ENCODE measurements at regions not wholly inside any gene's neighbourhood (a gene's known extent, or its start where the extent isn't known, plus 50 kb on each side); places are given as distances from the start of the nearest gene placed in this dataset.

DNA sequence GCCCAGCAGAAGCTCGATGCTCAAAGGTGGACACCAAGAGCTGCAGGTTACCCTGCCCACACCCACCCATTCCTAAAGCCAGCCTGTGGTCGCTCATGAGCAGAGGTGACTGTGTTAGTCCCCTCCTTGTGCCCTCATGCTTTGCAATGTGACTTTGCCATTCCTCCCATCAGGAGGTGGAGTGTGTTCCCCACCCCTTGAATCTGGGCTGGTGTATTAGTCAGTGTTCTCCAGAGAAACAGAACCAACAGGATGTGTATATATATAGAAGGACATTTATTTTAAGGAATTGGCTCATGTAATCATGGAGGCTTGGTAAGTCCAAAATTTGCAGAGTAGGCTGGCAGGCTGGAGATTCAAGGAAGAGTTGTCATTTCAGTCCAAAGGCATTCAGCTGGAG lies 54.4 kb upstream of the RNF24 start:
- no peak for DNase-seq (ENCODE audit: low read depth)

DNA sequence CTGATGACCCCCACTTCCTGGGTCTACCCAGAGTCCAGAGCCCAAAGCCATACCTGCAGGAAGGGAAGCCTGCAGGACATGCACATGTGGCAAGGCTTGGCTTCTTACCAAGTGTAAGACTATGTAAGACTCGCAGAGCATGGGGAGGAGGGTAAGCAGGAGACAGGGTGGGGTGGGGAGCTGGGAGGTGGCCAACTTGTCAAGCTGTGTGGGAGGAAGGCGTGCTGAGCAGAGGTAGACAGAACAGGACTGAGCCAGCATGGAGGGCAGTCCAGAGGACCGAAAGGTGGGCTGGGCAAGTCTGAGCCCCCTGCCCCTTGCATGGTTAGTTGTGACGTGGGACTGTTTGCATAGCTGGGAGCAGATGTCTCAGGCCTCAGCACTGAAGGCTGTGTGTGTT lies 53.4 kb upstream of the RNF24 start:
- DNase-seq (ENCODE audit: low read depth): peak; percentile 44
- TF ChIP-seq, protein P1, sequence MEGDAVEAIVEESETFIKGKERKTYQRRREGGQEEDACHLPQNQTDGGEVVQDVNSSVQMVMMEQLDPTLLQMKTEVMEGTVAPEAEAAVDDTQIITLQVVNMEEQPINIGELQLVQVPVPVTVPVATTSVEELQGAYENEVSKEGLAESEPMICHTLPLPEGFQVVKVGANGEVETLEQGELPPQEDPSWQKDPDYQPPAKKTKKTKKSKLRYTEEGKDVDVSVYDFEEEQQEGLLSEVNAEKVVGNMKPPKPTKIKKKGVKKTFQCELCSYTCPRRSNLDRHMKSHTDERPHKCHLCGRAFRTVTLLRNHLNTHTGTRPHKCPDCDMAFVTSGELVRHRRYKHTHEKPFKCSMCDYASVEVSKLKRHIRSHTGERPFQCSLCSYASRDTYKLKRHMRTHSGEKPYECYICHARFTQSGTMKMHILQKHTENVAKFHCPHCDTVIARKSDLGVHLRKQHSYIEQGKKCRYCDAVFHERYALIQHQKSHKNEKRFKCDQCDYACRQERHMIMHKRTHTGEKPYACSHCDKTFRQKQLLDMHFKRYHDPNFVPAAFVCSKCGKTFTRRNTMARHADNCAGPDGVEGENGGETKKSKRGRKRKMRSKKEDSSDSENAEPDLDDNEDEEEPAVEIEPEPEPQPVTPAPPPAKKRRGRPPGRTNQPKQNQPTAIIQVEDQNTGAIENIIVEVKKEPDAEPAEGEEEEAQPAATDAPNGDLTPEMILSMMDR (IDR thresholded peaks at IDR 0.05; ENCODE audit: insufficient read depth, low read depth, low read length): no peak
- no peak overlapping the region for H3K4me3 ChIP-seq (ENCODE audit: low read depth, low read length)

More for the DNA sequence above, 54.4 kb upstream of the RNF24 start:
- TF ChIP-seq, protein P1 (IDR thresholded peaks at IDR 0.05; ENCODE audit: insufficient read depth, low read depth, low read length): no peak
- H3K4me3 ChIP-seq (ENCODE audit: low read depth, low read length): no peak overlapping the region

DNA sequence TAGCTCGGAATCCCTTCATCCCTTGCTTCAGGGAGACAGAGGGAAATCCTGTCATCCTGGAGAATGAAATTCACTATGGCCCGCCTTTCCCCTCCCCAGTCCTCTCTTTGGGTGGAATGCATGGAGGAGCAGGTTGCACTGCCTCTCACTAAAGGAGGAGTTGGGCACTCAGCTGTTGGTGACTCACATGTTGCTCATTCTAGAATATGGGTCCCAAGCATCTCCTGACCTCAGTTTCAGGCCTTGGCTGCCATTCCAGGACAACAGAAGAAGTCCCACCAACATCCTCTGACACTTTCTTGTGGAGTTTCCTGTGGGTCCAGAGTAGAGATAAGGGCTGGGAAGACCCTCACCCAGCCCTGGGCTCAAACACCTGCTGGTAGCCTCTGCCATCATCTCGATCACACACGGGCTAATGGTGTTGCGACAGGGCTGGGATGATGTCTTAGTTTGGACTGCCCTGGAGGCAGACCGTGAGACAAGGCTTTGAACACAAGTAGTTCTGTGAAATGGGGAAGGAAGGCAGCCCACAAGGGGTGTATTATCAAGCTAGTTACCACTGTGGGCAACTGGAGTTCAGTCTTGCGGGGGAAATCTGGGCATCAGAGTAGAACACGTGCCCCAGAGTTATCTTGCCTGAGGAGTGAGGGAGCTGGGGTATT lies 52.4 kb upstream of the RNF24 start:
- no peak overlapping the region for H3K4me3 ChIP-seq (ENCODE audit: low read depth, low read length)
- TF ChIP-seq, protein P1 (IDR thresholded peaks at IDR 0.05; ENCODE audit: insufficient read depth, low read depth, low read length): no peak
- DNase-seq (ENCODE audit: low read depth): peak; percentile 60

DNA sequence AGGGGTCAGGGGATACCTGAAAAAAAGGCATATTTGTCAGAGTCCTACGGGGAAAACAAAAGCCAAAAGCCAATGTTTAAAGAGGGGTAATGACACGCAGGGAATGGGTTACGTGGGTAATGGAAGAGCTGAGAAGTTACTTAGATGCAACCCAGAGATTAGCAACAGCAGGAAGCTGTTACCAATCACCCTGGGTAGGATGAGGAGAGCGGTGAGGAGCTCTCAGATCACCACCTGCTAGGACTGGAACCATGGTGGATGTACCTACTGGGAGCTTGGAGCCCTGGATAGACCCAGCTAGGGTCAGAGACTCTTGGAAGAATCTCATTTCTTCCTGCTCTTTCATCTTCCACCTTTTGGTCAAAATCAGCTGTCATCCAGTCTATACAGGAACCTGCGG lies 51.2 kb upstream of the RNF24 start:
- DNase-seq (ENCODE audit: low read depth): no peak
- TF ChIP-seq, protein P1 (IDR thresholded peaks at IDR 0.05; ENCODE audit: insufficient read depth, low read depth, low read length): no peak

DNA sequence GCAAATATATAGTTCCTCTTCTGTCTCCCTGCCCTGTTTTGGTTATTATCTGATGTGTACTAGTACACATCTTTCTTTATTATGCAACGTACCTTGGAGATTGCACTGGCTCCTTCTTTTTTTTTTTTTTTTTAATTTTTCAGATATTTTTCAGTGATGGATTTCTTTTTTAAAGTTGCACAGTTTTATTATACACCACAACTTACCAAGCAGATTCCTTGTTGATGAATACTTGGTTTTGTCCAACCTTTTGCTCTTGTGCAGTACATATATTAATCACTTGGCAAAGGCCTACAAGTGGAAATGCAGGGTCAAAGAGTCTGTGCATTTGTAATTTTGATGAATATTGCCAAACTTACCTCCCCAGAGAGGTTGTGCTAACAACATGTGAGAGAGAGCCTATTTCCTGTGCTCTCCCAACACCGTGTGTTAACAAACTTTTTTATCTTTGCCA lies 50.1 kb upstream of the RNF24 start:
- DNase-seq (ENCODE audit: low read depth): peak; percentile 93
- no peak overlapping the region for H3K4me3 ChIP-seq (ENCODE audit: low read depth, low read length)
- TF ChIP-seq, protein P1 (IDR thresholded peaks at IDR 0.05; ENCODE audit: insufficient read depth, low read depth, low read length): no peak

More for the DNA sequence above, 51.2 kb upstream of the RNF24 start:
- no peak overlapping the region for H3K4me3 ChIP-seq (ENCODE audit: low read depth, low read length)

Measured in fibroblast of villous mesenchyme (primary cell).